CD14-positive monocyte (primary cell): ENCODE measurements at regions not wholly inside any gene's neighbourhood (a gene's known extent, or its start where the extent isn't known, plus 50 kb on each side); places are given as distances from the start of the nearest gene placed in this dataset.

ENCODE experiments used
- DNase-seq, 3 donors: peaks; one replicate each; pipeline ENCODE4 v3.0.0-alpha.2; 2011 to 2022
- H2AFZ ChIP-seq: 2 replicates; pipeline ENCODE4 v1.6.0; 2012; ENCODE audit warnings: mild to moderate bottlenecking, low read depth, low read length, inconsistent platforms; ENCODE audit not compliant: insufficient read depth, poor library complexity, severe bottlenecking
- H3K27ac ChIP-seq, 2 donors: 1 replicate in 1 of 2; 2 replicates in 1 of 2; pipeline ENCODE4 v1.5.1; 2012 to 2013; ENCODE audit warnings: low read length in 2 of 2, control low read depth in 1 of 2, inconsistent platforms in 1 of 2, low read depth in 1 of 2, mild to moderate bottlenecking in 1 of 2
- H3K27me3 ChIP-seq, 2 donors: one replicate each; pipeline versions ENCODE4 v1.6.0 to v1.6.1; 2011 to 2013; ENCODE audit warnings: low read length in 2 of 2; ENCODE audit not compliant: control insufficient read depth in 2 of 2, insufficient read depth in 2 of 2
- H3K36me3 ChIP-seq, 2 donors: replicated peaks in 1 of 2; 1 replicate in 1 of 2; 2 replicates in 1 of 2; pipeline versions ENCODE4 v1.5.1 to v1.6.1; 2012 to 2013; ENCODE audit warnings: low read length in 2 of 2, control low read depth in 1 of 2, inconsistent platforms in 1 of 2, mild to moderate bottlenecking in 1 of 2; ENCODE audit not compliant: insufficient read depth in 2 of 2, control insufficient read depth in 1 of 2
- H3K4me1 ChIP-seq, 2 donors: 1 replicate in 1 of 2; 2 replicates in 1 of 2; pipeline versions ENCODE4 v1.5.1 to v1.6.1; 2012 to 2013; ENCODE audit warnings: low read length in 2 of 2, control low read depth in 1 of 2, inconsistent platforms in 1 of 2, mild to moderate bottlenecking in 1 of 2, moderate library complexity in 1 of 2; ENCODE audit not compliant: insufficient read depth in 2 of 2, control insufficient read depth in 1 of 2
- H3K4me2 ChIP-seq: replicated peaks from 2 replicates; pipeline ENCODE3; 2012; ENCODE audit warnings: low read length, moderate library complexity, mild to moderate bottlenecking; ENCODE audit not compliant: poor library complexity, severe bottlenecking; ENCODE audit errors: extremely low read depth
- H3K4me3 ChIP-seq, 3 experiments: fragments of 200-600 bp in 1 of 3; sonication (generic) in 1 of 3; replicated peaks in 1 of 3; 1 replicate in 2 of 3; 2 replicates in 1 of 3; pipeline ENCODE4 v1.5.1; 2011 to 2013; ENCODE audit warnings: low read length in 3 of 3, mild to moderate bottlenecking in 3 of 3, control low read depth in 2 of 3, low read depth in 2 of 3, inconsistent platforms in 1 of 3, moderate library complexity in 1 of 3
- H3K79me2 ChIP-seq: 2 replicates; pipeline ENCODE4 v1.6.0; 2012; ENCODE audit warnings: mild to moderate bottlenecking, control low read depth, inconsistent platforms, low read length, moderate library complexity; ENCODE audit not compliant: insufficient read depth
- H3K9ac ChIP-seq: 2 replicates; pipeline ENCODE4 v1.6.0; 2017; ENCODE audit warnings: low read length, mild to moderate bottlenecking; ENCODE audit not compliant: insufficient read depth, poor library complexity, severe bottlenecking
- H3K9me3 ChIP-seq, 2 donors: replicated peaks in 1 of 2; 1 replicate in 1 of 2; 2 replicates in 1 of 2; pipeline versions ENCODE4 v1.5.1 to v1.6.1; 2012 to 2013; ENCODE audit warnings: low read length in 2 of 2, control low read depth in 1 of 2; ENCODE audit not compliant: control insufficient read depth in 1 of 2, insufficient read depth in 1 of 2
- H4K20me1 ChIP-seq: 2 replicates; pipeline ENCODE4 v1.6.0; 2012; ENCODE audit warnings: mild to moderate bottlenecking, low read length, control low read depth, moderate library complexity; ENCODE audit not compliant: insufficient read depth
- H3K27ac Mint-ChIP-seq, 7 donors: one replicate each; pipeline ENCODE4 v1.8.0; 2020; ENCODE audit warnings: mild to moderate bottlenecking in 7 of 7, mixed read lengths in 7 of 7, moderate library complexity in 6 of 7, inconsistent platforms in 2 of 7
- H3K27me3 Mint-ChIP-seq, 3 donors: one replicate each; pipeline ENCODE4 v1.8.0; 2021 to 2022; ENCODE audit warnings: low read depth in 3 of 3, mild to moderate bottlenecking in 3 of 3, mixed read lengths in 3 of 3, moderate library complexity in 3 of 3, inconsistent platforms in 1 of 3
- H3K36me3 Mint-ChIP-seq, 2 donors: one replicate each; pipeline ENCODE4 v1.8.0; 2020; ENCODE audit warnings: mixed read lengths in 2 of 2, inconsistent platforms in 1 of 2, mild to moderate bottlenecking in 1 of 2
- H3K4me1 Mint-ChIP-seq: one replicate; pipeline ENCODE4 v1.8.0; 2020; ENCODE audit warnings: mild to moderate bottlenecking, mixed read lengths
- H3K4me3 Mint-ChIP-seq, 2 donors: one replicate each; pipeline ENCODE4 v1.8.0; 2020; ENCODE audit warnings: mild to moderate bottlenecking in 2 of 2, mixed read lengths in 2 of 2, moderate library complexity in 1 of 2
- H3K9me3 Mint-ChIP-seq, 7 donors: one replicate each; pipeline ENCODE4 v1.8.0; 2020 to 2022; ENCODE audit warnings: mixed read lengths in 7 of 7, mild to moderate bottlenecking in 6 of 7, moderate library complexity in 6 of 7, inconsistent platforms in 2 of 7
- CTCF ChIP-seq: fragments of 200-600 bp; IDR thresholded peaks from one replicate; pipeline ENCODE4 v1.8.0; 2022; ENCODE audit warnings: antibody characterized with exemption, mild to moderate bottlenecking
- WGBS: methylation state at CpG from one replicate; pipeline ENCODE4 v1.1.5; 2013; ENCODE audit warnings: missing lambda C conversion rate; ENCODE audit not compliant: insufficient coverage; 5-methylcytosine and 5-hydroxymethylcytosine counted together
- intact Hi-C, 2 donors: fragments of 100-400 bp; cut with micrococcal nuclease; formaldehyde crosslinking; loops; one replicate each; pipeline versions ENCODE4 v1.15.0 to v1.15.1; 2023

GRCh38 chr19:28039677-28040381, 1173.1 kb downstream of the UQCRFS1 start:
- Histone ChIP-seq H3K36me3 (no peaks in the 10 kb centered on the region), H4K20me1 (no peaks in the 10 kb centered on the region)
- peaks cover 4 to 30% (median 20%) of the 10 kb centered on the region in 7 donors for H3K9me3 Mint-ChIP-seq

GRCh38 chr19:28037186-28037585, 1175.8 kb downstream of the UQCRFS1 start:
- H3K27me3 ChIP-seq = no peaks in the 10 kb centered on the region
- peaks cover 2 to 30% (median 18%) of the 10 kb centered on the region in 7 donors for H3K9me3 Mint-ChIP-seq
- no peaks in the 10 kb centered on the region for H3K36me3 Mint-ChIP-seq
- no peak overlapping the region for H3K27ac Mint-ChIP-seq
- no peak overlapping the region for H3K4me2 ChIP-seq
- H3K4me3 ChIP-seq = no peak overlapping the region
- no CpG with 5 or more reads among the region's 4 CpGs for WGBS
- H2AFZ ChIP-seq = no peak overlapping the region
- no peaks in the 10 kb centered on the region for H3K4me1 ChIP-seq
- peaks cover 0 to 5% (median 0%) of the 10 kb centered on the region in 3 donors for H3K27me3 Mint-ChIP-seq
- H3K9me3 ChIP-seq = peaks cover 29 to 45% of the 10 kb centered on the region in 2 donors
- no peaks in the 10 kb centered on the region for H3K79me2 ChIP-seq
- H3K36me3 ChIP-seq = no peaks in the 10 kb centered on the region
- intact Hi-C loops = no loop called here
- no peak for TF ChIP-seq CTCF
- H4K20me1 ChIP-seq = no peaks in the 10 kb centered on the region
- H3K4me1 Mint-ChIP-seq = no peaks in the 10 kb centered on the region
- no peak overlapping the region for H3K4me3 Mint-ChIP-seq
- H3K9ac ChIP-seq = no peak overlapping the region
- H3K27ac ChIP-seq = no peak overlapping the region
- no peak for DNase-seq

More at GRCh38 chr19:28039677-28040381, 1173.1 kb downstream of the UQCRFS1 start:
- no peak overlapping the region for H2AFZ ChIP-seq
- peaks cover 28 to 50% of the 10 kb centered on the region in 2 donors for H3K9me3 ChIP-seq
- 97% methylated on average over 4 of the region's 4 CpGs for WGBS
- no peak overlapping the region for H3K27ac ChIP-seq
- H3K79me2 ChIP-seq = no peaks in the 10 kb centered on the region
- no peaks in the 10 kb centered on the region for H3K27me3 Mint-ChIP-seq
- intact Hi-C loops = no loop called here
- H3K36me3 Mint-ChIP-seq = no peaks in the 10 kb centered on the region
- H3K9ac ChIP-seq = no peak overlapping the region
- no peak overlapping the region for H3K4me3 ChIP-seq
- H3K27ac Mint-ChIP-seq = no peak overlapping the region
- H3K4me3 Mint-ChIP-seq = no peak overlapping the region
- H3K4me2 ChIP-seq = no peak overlapping the region
- no peaks in the 10 kb centered on the region for H3K4me1 ChIP-seq
- no peak for TF ChIP-seq CTCF
- H3K4me1 Mint-ChIP-seq = no peaks in the 10 kb centered on the region
- no peaks in the 10 kb centered on the region for H3K27me3 ChIP-seq
- DNase-seq = no peak
